ENCODE measurements at regions not wholly inside any gene's neighbourhood (a gene's known extent, or its start where the extent isn't known, plus 50 kb on each side); places are given as distances from the start of the nearest gene placed in this dataset.

DNA sequence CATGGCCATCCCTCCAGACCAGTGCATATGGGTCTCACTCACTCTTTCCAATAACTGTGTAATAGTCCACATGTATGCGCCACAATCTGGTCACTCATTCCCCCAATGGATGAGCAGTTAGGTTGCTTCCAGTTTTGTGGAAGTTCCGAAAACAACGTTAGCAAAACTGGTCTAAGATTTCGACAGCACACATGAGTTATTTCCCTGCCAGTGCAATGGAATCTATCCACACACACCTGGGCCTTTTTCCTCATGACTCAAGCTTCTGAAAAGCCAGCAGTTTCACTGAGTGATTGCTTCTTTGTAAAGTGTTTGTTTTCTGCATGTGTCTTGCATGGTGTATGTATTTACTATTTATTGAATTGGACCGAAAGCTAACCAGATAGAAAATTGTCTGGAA is 58.8 kb upstream of the FHIP2A start (continued):
- TF ChIP-seq, protein P1, sequence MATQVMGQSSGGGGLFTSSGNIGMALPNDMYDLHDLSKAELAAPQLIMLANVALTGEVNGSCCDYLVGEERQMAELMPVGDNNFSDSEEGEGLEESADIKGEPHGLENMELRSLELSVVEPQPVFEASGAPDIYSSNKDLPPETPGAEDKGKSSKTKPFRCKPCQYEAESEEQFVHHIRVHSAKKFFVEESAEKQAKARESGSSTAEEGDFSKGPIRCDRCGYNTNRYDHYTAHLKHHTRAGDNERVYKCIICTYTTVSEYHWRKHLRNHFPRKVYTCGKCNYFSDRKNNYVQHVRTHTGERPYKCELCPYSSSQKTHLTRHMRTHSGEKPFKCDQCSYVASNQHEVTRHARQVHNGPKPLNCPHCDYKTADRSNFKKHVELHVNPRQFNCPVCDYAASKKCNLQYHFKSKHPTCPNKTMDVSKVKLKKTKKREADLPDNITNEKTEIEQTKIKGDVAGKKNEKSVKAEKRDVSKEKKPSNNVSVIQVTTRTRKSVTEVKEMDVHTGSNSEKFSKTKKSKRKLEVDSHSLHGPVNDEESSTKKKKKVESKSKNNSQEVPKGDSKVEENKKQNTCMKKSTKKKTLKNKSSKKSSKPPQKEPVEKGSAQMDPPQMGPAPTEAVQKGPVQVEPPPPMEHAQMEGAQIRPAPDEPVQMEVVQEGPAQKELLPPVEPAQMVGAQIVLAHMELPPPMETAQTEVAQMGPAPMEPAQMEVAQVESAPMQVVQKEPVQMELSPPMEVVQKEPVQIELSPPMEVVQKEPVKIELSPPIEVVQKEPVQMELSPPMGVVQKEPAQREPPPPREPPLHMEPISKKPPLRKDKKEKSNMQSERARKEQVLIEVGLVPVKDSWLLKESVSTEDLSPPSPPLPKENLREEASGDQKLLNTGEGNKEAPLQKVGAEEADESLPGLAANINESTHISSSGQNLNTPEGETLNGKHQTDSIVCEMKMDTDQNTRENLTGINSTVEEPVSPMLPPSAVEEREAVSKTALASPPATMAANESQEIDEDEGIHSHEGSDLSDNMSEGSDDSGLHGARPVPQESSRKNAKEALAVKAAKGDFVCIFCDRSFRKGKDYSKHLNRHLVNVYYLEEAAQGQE (IDR thresholded peaks at IDR 0.05; ENCODE audit: unreplicated experiment) = no peak

DNA sequence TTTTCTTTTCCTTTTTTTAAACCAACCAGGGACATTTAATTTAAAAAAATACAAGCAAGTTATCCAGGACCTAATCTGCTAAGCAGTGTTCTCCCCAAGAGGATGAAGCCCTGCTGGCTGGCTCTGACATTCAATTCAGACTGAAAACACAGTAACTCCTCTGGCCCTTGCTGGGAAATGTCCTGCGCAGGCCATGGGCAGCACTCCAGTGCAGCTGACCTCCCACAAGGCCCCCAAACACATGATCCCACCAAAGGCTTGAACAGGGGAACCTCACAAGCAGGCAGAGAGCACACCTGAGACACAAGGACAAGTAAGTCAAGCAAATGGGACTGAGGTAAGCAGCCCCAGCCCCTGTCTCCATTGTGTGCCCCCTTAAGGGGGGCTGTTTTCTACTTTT is 56.9 kb upstream of the FHIP2A start:
- Mint-ChIP-seq H3K27ac (no peak overlapping the region), H3K4me3 (no peak overlapping the region), H3K36me3 (ENCODE audit: low read depth) (no peaks in the 10 kb centered on the region), H3K9me3 (no peaks in the 10 kb centered on the region), H3K4me1 (peaks cover 5% of the 10 kb centered on the region), H3K27me3 (ENCODE audit: insufficient read depth, low read depth, poor library complexity) (peaks cover 8% of the 10 kb centered on the region)
- H3K9me2 ChIP-seq (ENCODE audit: insufficient read depth) = no peaks in the 10 kb centered on the region
- H2AFZ ChIP-seq = no peak overlapping the region
- DNase-seq (ENCODE audit: low spot score) (no peak), ATAC-seq (no peak)
- no peak overlapping the region for H3K4me3 ChIP-seq
- peaks cover 29% of the 10 kb centered on the region for H3K27me3 ChIP-seq (ENCODE audit: insufficient read depth)
- no peaks in the 10 kb centered on the region for H4K20me1 ChIP-seq (replicated peaks; ENCODE audit: insufficient read depth)
- no peak overlapping the region for H3K4me2 ChIP-seq
- no peak for TF ChIP-seq ZNF114 (CRISPR knock-in tag; IDR thresholded peaks at IDR 0.05)
- TF ChIP-seq, protein P2, sequence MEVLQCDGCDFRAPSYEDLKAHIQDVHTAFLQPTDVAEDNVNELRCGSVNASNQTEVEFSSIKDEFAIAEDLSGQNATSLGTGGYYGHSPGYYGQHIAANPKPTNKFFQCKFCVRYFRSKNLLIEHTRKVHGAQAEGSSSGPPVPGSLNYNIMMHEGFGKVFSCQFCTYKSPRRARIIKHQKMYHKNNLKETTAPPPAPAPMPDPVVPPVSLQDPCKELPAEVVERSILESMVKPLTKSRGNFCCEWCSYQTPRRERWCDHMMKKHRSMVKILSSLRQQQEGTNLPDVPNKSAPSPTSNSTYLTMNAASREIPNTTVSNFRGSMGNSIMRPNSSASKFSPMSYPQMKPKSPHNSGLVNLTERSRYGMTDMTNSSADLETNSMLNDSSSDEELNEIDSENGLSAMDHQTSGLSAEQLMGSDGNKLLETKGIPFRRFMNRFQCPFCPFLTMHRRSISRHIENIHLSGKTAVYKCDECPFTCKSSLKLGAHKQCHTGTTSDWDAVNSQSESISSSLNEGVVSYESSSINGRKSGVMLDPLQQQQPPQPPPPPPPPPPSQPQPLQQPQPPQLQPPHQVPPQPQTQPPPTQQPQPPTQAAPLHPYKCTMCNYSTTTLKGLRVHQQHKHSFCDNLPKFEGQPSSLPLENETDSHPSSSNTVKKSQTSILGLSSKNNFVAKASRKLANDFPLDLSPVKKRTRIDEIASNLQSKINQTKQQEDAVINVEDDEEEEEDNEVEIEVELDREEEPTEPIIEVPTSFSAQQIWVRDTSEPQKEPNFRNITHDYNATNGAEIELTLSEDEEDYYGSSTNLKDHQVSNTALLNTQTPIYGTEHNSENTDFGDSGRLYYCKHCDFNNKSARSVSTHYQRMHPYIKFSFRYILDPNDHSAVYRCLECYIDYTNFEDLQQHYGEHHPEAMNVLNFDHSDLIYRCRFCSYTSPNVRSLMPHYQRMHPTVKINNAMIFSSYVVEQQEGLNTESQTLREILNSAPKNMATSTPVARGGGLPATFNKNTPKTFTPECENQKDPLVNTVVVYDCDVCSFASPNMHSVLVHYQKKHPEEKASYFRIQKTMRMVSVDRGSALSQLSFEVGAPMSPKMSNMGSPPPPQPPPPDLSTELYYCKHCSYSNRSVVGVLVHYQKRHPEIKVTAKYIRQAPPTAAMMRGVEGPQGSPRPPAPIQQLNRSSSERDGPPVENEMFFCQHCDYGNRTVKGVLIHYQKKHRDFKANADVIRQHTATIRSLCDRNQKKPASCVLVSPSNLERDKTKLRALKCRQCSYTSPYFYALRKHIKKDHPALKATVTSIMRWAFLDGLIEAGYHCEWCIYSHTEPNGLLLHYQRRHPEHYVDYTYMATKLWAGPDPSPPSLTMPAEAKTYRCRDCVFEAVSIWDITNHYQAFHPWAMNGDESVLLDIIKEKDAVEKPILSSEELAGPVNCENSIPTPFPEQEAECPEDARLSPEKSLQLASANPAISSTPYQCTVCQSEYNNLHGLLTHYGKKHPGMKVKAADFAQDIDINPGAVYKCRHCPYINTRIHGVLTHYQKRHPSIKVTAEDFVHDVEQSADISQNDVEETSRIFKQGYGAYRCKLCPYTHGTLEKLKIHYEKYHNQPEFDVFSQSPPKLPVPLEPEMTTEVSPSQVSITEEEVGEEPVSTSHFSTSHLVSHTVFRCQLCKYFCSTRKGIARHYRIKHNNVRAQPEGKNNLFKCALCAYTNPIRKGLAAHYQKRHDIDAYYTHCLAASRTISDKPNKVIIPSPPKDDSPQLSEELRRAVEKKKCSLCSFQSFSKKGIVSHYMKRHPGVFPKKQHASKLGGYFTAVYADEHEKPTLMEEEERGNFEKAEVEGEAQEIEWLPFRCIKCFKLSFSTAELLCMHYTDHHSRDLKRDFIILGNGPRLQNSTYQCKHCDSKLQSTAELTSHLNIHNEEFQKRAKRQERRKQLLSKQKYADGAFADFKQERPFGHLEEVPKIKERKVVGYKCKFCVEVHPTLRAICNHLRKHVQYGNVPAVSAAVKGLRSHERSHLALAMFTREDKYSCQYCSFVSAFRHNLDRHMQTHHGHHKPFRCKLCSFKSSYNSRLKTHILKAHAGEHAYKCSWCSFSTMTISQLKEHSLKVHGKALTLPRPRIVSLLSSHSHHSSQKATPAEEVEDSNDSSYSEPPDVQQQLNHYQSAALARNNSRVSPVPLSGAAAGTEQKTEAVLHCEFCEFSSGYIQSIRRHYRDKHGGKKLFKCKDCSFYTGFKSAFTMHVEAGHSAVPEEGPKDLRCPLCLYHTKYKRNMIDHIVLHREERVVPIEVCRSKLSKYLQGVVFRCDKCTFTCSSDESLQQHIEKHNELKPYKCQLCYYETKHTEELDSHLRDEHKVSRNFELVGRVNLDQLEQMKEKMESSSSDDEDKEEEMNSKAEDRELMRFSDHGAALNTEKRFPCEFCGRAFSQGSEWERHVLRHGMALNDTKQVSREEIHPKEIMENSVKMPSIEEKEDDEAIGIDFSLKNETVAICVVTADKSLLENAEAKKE (CRISPR knock-in tag; IDR thresholded peaks at IDR 0.05) = no peak
- TF ChIP-seq, protein P3, sequence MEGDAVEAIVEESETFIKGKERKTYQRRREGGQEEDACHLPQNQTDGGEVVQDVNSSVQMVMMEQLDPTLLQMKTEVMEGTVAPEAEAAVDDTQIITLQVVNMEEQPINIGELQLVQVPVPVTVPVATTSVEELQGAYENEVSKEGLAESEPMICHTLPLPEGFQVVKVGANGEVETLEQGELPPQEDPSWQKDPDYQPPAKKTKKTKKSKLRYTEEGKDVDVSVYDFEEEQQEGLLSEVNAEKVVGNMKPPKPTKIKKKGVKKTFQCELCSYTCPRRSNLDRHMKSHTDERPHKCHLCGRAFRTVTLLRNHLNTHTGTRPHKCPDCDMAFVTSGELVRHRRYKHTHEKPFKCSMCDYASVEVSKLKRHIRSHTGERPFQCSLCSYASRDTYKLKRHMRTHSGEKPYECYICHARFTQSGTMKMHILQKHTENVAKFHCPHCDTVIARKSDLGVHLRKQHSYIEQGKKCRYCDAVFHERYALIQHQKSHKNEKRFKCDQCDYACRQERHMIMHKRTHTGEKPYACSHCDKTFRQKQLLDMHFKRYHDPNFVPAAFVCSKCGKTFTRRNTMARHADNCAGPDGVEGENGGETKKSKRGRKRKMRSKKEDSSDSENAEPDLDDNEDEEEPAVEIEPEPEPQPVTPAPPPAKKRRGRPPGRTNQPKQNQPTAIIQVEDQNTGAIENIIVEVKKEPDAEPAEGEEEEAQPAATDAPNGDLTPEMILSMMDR (conservative IDR thresholded peaks at IDR 0.05; ENCODE audit: low read depth in 2 of 2) = no peak
- no peak for TF ChIP-seq STAT1 (IDR thresholded peaks at IDR 0.05; ENCODE audit: unreplicated experiment)
- H3K27ac ChIP-seq (ENCODE audit: low read depth) = no peak overlapping the region
- no peaks in the 10 kb centered on the region for H3K79me2 ChIP-seq (replicated peaks; ENCODE audit: insufficient read depth)
- H3K36me3 ChIP-seq (ENCODE audit: insufficient read depth) = no peaks in the 10 kb centered on the region
- H3F3A ChIP-seq (replicated peaks; ENCODE audit: low read depth) = no peaks in the 10 kb centered on the region
- peaks cover 15% of the 10 kb centered on the region for H3K4me1 ChIP-seq (ENCODE audit: insufficient read depth)
